Lower leg skin (tissue), 4 donors: ENCODE measurements at regions not wholly inside any gene's neighbourhood (a gene's known extent, or its start where the extent isn't known, plus 50 kb on each side); places are given as distances from the start of the nearest gene placed in this dataset.

Experiments
- DNase-seq, 2 donors: peaks; one replicate each; pipeline ENCODE4 v3.0.0-alpha.2; 2019; ENCODE audit warnings: low spot score in 2 of 2
- H3K4me3 ChIP-seq: fragments of 200-600 bp; sonication (generic); 2 replicates; pipeline ENCODE4 v1.5.1; 2017; ENCODE audit warnings: mild to moderate bottlenecking, low read depth; ENCODE audit not compliant: poor library complexity, severe bottlenecking
- CTCF ChIP-seq, 3 donors: fragments of 450-650 bp; IDR thresholded peaks; one replicate each; pipeline ENCODE4 v1.5.1; 2016; ENCODE audit warnings: antibody characterized with exemption in 3 of 3, mild to moderate bottlenecking in 3 of 3, moderate library complexity in 2 of 3
- POLR2A ChIP-seq, 2 donors: fragments of 450-650 bp; IDR thresholded peaks; one replicate each; pipeline ENCODE4 v1.6.1; 2016 to 2017; ENCODE audit warnings: antibody characterized with exemption in 2 of 2, mild to moderate bottlenecking in 1 of 2, moderate library complexity in 1 of 2
- WGBS, 2 donors: methylation state at CpG; one replicate each; pipeline ENCODE4 v1.1.5; 2018; 5-methylcytosine and 5-hydroxymethylcytosine counted together
- intact Hi-C: fragments of 100-400 bp; cut with DNase I; formaldehyde crosslinking; loops from one replicate; pipeline ENCODE4 v1.15.0; 2023; ENCODE audit warnings: low total_unique reads

GRCh38 chr12:28993720-28994119 lies 155.4 kb upstream of the FAR2 start:
- H3K4me3 ChIP-seq = no peak overlapping the region
- 84 to 85% methylated on average over 5 of the region's 5 CpGs for WGBS, 2 donors
- no peak for DNase-seq
- intact Hi-C loops = no loop called here
- TF ChIP-seq POLR2A (IDR thresholded peaks at IDR 0.05) (no peak), CTCF (IDR thresholded peaks at IDR 0.05) (no peak)

GRCh38 chr12:28994179-28994715 lies 154.8 kb upstream of the FAR2 start:
- 68 to 73% methylated on average over 3 of the region's 3 CpGs for WGBS, 2 donors
- DNase-seq = no peak
- no peak overlapping the region for H3K4me3 ChIP-seq
- intact Hi-C loops = no loop called here
- TF ChIP-seq CTCF (IDR thresholded peaks at IDR 0.05) (no peak), POLR2A (IDR thresholded peaks at IDR 0.05) (no peak)

- 75 to 81% methylated on average over 5 of the region's 5 CpGs for WGBS, 2 donors
- intact Hi-C loops = no loop called here
- no peak for TF ChIP-seq CTCF (IDR thresholded peaks at IDR 0.05)
- TF ChIP-seq POLR2A (IDR thresholded peaks at IDR 0.05) = no peak
- DNase-seq = peak in 1 of 2 donors; percentile 27
- no peak overlapping the region for H3K4me3 ChIP-seq
These were observed 152.4 kb upstream of the FAR2 start for GRCh38 chr12:28996688-28997087.

- intact Hi-C loops = no loop called here
These were observed 150.4 kb upstream of the FAR2 start for GRCh38 chr12:28998662-28999120.

GRCh38 chr12:29004066-29004935 lies 144.8 kb upstream of the FAR2 start:
- WGBS, 2 donors = 69 to 77% methylated on average over 6 of the region's 6 CpGs
- TF ChIP-seq CTCF (IDR thresholded peaks at IDR 0.05) (no peak), POLR2A (IDR thresholded peaks at IDR 0.05) (no peak)
- no peak overlapping the region for H3K4me3 ChIP-seq
- intact Hi-C loops = no loop called here
- no peak for DNase-seq

More at GRCh38 chr12:28998662-28999120, 150.4 kb upstream of the FAR2 start:
- no peak for TF ChIP-seq POLR2A (IDR thresholded peaks at IDR 0.05)
- no peak for TF ChIP-seq CTCF (IDR thresholded peaks at IDR 0.05)
- WGBS, 2 donors = 61 to 72% methylated on average over 4 of the region's 4 CpGs
- DNase-seq = no peak
- H3K4me3 ChIP-seq = no peak overlapping the region
